Ascending aorta (tissue), 2 donors: ENCODE measurements at regions not wholly inside any gene's neighbourhood (a gene's known extent, or its start where the extent isn't known, plus 50 kb on each side); places are given as distances from the start of the nearest gene placed in this dataset.

Experiments used
- DNase-seq, 2 donors: peaks; one replicate each; pipeline ENCODE4 v3.0.0-alpha.2; 2019; ENCODE audit warnings: low spot score in 2 of 2
- H3K27ac ChIP-seq, 2 donors: fragments of 200-600 bp; sonication (generic); one replicate each; pipeline ENCODE4 v1.5.1; 2016 to 2017; ENCODE audit warnings: mild to moderate bottlenecking in 1 of 2
- H3K27me3 ChIP-seq: fragments of 200-600 bp; sonication (generic); one replicate; pipeline ENCODE4 v1.5.1; 2017
- H3K36me3 ChIP-seq, 2 donors: fragments of 200-600 bp; sonication (generic); one replicate each; pipeline ENCODE4 v1.5.1; 2016
- H3K4me1 ChIP-seq, 2 donors: fragments of 200-600 bp; sonication (generic); one replicate each; pipeline ENCODE4 v1.5.1; 2016 to 2017; ENCODE audit warnings: mild to moderate bottlenecking in 1 of 2
- H3K4me3 ChIP-seq, 2 donors: fragments of 200-600 bp; sonication (generic); one replicate each; pipeline ENCODE4 v1.5.1; 2016 to 2017; ENCODE audit warnings: mild to moderate bottlenecking in 1 of 2
- H3K9me3 ChIP-seq, 2 donors: fragments of 200-600 bp; sonication (generic); one replicate each; pipeline ENCODE4 v1.5.1; 2016
- intact Hi-C: fragments of 100-400 bp; cut with DNase I; formaldehyde crosslinking; loops from one replicate; pipeline ENCODE4 v1.15.1; 2023
- TF ChIP-seq, protein P1 (sequence below), 3 experiments: fragments of 200-600 bp in 2 of 3; fragments of 450-650 bp in 1 of 3; sonication (generic) in 2 of 3; IDR thresholded peaks; one replicate each; pipeline ENCODE4 v1.5.1; 2016 to 2019; ENCODE audit warnings: antibody characterized with exemption in 3 of 3, mild to moderate bottlenecking in 1 of 3, moderate library complexity in 1 of 3

DNA sequence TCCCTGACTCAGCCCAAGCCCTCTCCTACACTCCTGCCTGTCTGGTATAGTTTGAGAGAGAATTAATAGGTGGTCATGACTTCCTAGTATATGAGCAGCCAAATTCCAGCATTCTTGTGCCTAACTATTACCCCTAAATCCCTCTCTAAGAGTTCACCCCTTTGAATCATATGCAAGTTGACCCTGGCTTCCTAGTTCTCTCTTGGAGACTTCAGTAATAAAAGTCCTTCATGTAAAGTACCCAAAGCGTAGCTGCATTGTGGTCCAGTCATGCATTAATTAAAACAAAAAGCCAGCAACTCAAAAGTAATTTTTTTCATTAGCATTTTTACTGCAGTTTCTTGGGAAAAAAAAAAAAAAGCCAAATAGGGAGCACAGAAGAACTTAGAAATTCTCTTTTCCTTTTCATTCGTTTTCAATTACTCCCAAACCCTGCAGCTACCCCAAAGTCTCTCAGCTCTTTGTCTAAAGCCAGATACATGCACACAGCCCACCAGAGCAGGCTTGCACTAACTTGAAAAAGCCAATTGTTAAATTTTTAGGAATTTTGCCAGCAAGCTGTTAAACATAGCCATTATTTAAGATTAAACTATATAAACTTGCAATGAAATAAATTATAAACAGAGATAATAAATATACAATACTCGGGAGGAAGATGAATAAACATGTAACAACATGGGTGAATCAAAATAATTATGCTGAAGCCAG, 50.1 kb upstream of the STT3B start:
- Histone ChIP-seq H3K27me3 (no peaks in the 10 kb centered on the region), H3K9me3 (no peaks in the 10 kb centered on the region), H3K27ac (no peak overlapping the region), H3K4me1 (no peaks in the 10 kb centered on the region), H3K36me3 (no peaks in the 10 kb centered on the region), H3K4me3 (no peak overlapping the region)
- DNase-seq: no peak
- intact Hi-C loops: no loop called here
- TF ChIP-seq, protein P1, sequence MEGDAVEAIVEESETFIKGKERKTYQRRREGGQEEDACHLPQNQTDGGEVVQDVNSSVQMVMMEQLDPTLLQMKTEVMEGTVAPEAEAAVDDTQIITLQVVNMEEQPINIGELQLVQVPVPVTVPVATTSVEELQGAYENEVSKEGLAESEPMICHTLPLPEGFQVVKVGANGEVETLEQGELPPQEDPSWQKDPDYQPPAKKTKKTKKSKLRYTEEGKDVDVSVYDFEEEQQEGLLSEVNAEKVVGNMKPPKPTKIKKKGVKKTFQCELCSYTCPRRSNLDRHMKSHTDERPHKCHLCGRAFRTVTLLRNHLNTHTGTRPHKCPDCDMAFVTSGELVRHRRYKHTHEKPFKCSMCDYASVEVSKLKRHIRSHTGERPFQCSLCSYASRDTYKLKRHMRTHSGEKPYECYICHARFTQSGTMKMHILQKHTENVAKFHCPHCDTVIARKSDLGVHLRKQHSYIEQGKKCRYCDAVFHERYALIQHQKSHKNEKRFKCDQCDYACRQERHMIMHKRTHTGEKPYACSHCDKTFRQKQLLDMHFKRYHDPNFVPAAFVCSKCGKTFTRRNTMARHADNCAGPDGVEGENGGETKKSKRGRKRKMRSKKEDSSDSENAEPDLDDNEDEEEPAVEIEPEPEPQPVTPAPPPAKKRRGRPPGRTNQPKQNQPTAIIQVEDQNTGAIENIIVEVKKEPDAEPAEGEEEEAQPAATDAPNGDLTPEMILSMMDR (IDR thresholded peaks at IDR 0.05): no peak
